GM12875 (cell line): ENCODE measurements at regions not wholly inside any gene's neighbourhood (a gene's known extent, or its start where the extent isn't known, plus 50 kb on each side); places are given as distances from the start of the nearest gene placed in this dataset.

Source experiments
- H3K4me3 ChIP-seq: one replicate; pipeline ENCODE4 v1.5.1; 2011; ENCODE audit warnings: low read depth, low read length, control low read depth
- TF ChIP-seq, protein P1 (sequence below): IDR thresholded peaks from 2 replicates; pipeline ENCODE4 v1.5.1; 2011; ENCODE audit warnings: low read depth, mild to moderate bottlenecking, control low read depth, inconsistent platforms, low read length, moderate library complexity, borderline replicate concordance; ENCODE audit not compliant: insufficient read depth

DNA sequence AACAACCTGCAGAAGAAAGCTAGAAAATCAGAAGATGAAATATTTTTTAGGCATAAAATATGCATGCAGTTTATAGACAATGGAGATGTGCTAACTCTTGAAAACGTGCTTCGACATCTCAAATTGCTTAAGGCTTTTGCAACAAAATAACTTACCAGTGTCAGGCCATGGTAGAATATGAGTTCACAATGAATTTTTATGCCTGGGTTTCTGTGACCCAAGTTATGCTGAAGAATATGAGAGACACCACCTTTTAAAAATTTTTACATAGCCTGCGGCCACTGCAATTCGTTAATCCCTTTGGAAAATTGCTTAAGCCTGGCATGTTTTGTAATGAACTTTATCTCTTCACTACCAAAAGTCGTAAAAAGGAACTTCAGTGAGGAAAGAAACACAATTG, 170.1 kb upstream of the AKR1E2 start:
- TF ChIP-seq, protein P1, sequence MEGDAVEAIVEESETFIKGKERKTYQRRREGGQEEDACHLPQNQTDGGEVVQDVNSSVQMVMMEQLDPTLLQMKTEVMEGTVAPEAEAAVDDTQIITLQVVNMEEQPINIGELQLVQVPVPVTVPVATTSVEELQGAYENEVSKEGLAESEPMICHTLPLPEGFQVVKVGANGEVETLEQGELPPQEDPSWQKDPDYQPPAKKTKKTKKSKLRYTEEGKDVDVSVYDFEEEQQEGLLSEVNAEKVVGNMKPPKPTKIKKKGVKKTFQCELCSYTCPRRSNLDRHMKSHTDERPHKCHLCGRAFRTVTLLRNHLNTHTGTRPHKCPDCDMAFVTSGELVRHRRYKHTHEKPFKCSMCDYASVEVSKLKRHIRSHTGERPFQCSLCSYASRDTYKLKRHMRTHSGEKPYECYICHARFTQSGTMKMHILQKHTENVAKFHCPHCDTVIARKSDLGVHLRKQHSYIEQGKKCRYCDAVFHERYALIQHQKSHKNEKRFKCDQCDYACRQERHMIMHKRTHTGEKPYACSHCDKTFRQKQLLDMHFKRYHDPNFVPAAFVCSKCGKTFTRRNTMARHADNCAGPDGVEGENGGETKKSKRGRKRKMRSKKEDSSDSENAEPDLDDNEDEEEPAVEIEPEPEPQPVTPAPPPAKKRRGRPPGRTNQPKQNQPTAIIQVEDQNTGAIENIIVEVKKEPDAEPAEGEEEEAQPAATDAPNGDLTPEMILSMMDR = no peak
- no peak overlapping the region for H3K4me3 ChIP-seq

DNA sequence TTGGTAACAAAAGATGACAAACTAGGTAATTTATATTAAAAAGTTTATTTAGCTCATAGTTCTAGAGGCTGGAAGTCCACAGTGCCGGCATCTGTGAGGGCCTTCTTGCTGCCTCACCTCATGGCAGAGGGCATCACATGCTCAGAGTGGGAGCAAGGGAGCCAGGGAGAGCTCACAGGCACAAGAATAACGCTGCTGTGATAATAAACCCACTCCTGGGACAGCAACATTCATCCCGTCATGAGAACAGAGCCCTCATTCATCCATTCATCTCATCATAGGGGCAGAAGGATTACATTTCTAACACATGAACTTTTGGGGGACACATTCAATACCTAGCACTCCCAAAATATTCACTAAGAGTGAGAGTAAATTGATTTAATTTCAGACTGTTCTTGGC, 170.6 kb upstream of the AKR1E2 start:
- H3K4me3 ChIP-seq = no peak overlapping the region
- TF ChIP-seq, protein P1 = no peak

DNA sequence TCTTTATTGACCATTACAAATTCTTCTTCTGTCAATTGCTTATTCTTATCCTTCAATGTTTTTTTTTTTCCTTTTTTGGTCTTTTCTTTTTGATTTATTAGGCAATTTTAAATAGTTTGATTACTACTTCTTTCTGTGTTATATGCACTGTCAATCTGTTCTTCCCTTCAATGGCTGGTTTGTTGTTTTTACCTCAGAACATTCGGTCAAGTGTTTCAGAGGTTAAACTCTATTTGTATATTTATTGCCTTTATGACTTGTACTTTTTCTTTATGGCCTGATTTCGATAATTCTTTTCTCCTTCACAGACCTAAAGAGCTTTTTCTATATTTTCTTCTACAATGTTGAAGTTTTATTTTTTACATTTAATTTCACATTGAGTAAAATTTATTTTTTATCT, 171.5 kb upstream of the AKR1E2 start:
- TF ChIP-seq, protein P1 = no peak
- no peak overlapping the region for H3K4me3 ChIP-seq

DNA sequence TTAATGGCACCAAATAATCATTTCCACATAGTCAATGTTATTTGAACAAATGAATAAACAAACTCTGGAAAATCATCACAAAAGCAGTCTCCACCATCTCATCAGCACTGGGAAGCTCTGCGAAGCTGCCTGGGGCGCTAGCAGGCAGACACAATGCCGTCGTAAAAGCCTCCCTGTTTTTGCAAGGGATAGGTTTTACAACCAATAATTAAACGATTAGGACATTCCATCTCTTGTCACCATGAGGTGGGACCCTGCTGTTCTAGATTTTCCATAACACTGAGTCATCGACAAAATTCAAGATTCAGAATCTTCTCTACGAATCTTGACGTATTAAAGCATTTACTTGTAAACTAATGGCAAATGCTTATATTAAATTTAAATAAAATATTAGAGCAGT, 172.8 kb upstream of the AKR1E2 start:
- TF ChIP-seq, protein P1 = no peak
- no peak overlapping the region for H3K4me3 ChIP-seq

DNA sequence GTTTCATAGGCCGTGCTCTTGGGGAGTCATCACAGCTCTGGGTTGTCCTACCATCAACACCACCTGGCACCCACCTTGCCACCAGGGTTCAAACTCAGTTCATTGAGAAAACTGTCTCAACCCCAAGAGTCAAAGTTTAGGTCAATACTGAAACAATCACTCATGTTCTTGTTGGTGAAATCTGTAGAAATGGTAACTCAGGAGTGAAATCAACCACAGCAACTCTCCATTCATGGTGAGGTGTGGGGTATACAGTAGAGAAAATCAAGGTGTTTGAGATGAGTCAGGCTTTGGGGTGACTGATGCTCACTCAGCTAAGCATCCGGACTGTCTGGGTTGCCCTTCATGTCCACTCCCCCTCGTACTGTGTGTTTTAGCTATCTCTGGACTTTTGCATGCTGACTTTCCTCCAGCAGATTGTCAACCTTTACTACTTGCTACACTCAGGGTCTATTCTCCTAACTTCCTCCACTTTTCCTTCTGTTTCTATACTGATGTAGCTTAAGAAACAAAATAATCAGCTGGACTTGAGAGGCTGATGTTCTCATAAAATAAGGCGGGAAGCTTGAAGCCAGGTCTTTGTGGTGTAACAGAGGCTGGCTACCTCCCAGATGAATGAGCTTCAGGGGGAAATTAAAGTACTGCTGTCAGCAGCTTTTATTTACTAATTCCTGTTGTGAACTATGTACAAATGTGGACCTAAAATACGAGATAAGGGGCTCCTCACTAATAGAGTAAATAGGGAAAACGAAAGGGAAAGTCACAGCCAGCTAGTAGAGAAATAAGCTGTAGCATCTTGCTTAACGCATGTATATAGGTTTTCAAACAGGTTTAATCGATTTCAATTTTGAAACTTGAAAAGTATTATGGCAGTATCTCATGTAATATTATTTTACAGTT, 173.6 kb upstream of the AKR1E2 start:
- H3K4me3 ChIP-seq = no peak overlapping the region
- TF ChIP-seq, protein P1 = no peak

DNA sequence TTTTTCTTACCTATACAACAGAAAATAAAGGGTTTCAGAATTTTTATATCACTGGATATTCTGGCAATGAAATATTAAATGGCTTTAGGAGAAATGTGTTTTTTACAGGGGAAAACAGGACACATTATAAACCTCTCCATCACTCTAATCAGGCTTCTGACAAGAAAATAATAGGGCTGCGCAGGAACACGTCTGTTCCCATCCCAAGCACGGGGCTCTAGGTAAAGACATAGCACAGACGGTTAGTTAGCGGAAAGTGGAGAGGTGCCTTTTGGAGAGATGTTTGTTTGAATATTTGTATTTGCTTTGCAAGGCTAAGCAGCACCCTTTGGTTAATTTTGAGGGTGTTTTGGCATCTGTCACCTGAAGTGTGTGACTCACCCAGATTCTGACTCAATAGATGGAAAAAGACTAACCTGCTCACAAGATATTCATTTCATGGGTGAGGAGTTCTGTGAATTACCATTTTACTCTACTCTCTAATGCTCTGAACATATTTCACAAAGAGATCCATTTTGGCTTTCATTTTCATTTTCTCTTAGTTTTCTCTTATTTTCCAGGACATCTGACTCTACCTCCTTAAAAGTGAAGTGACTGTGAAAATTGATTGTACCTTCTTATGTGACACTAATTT, 174.5 kb upstream of the AKR1E2 start:
- TF ChIP-seq, protein P1 = no peak

DNA sequence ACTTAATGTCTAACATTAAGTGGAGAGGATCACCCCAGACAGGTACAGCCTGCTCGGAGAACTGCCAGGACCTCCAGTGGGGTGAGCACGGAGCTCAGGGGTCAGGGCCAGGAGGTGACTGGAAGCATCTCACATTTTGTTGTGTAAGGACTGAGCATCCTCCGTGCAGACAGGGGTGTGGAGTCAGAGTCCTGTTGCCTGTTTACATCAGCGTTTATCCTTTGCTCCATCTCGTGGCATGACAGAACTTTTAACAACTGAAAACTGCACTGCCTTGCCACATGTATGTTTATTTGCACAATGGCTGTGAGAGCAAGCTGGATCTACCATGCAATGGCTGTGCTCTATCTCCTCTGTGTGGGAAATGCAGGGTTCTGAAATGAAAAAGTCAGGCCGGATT, 175.4 kb upstream of the AKR1E2 start:
- TF ChIP-seq, protein P1 = no peak
- no peak overlapping the region for H3K4me3 ChIP-seq

More for the DNA sequence above, 174.5 kb upstream of the AKR1E2 start:
- no peak overlapping the region for H3K4me3 ChIP-seq
